MCF 10A (cell line): ENCODE measurements at regions not wholly inside any gene's neighbourhood (a gene's known extent, or its start where the extent isn't known, plus 50 kb on each side); places are given as distances from the start of the nearest gene placed in this dataset.

Source experiments
- BruUV-seq: library from RNA; stranded (reverse); fragments of 400-500 nt; replicated peaks from 2 replicates; lab custom pipeline; 2021; lab: Mats Ljungman, UMichigan
- CTCF ChIA-PET: fragments of 300-600 bp; sonication (Branson Sonifier 250); formaldehyde crosslinking; extraction: SDS; loops from one replicate; lab custom pipeline; 2021; ENCODE audit warnings: antibody characterized with exemption, inconsistent platforms; lab: Yijun Ruan, JAX
- POLR2A ChIA-PET: fragments of 300-600, 350-650 bp; sonication (Branson Sonifier 250); formaldehyde crosslinking; extraction: SDS; loops from one replicate; lab custom pipeline; 2020; ENCODE audit warnings: antibody characterized with exemption, inconsistent platforms; lab: Yijun Ruan, JAX
- DNase-seq: peaks from one replicate; pipeline ENCODE4 v3.0.0-alpha.2; 2018; ENCODE audit not compliant: unreplicated experiment
- H3K27ac Mint-ChIP-seq: one replicate; pipeline ENCODE4 v1.8.0; 2022; ENCODE audit warnings: mild to moderate bottlenecking, low read depth, mixed read lengths; ENCODE audit not compliant: unreplicated experiment
- H3K27me3 Mint-ChIP-seq: one replicate; pipeline ENCODE4 v1.8.0; 2022; ENCODE audit warnings: mixed read lengths; ENCODE audit not compliant: insufficient read depth, unreplicated experiment
- H3K36me3 Mint-ChIP-seq: one replicate; pipeline ENCODE4 v1.8.0; 2022; ENCODE audit warnings: mild to moderate bottlenecking, moderate library complexity, mixed read lengths; ENCODE audit not compliant: insufficient read depth, unreplicated experiment
- H3K4me1 Mint-ChIP-seq: one replicate; pipeline ENCODE4 v1.8.0; 2022; ENCODE audit warnings: mixed read lengths; ENCODE audit not compliant: insufficient read depth, unreplicated experiment
- H3K4me3 Mint-ChIP-seq: one replicate; pipeline ENCODE4 v1.8.0; 2022; ENCODE audit warnings: mild to moderate bottlenecking, moderate library complexity, mixed read lengths; ENCODE audit not compliant: unreplicated experiment
- H3K9me3 Mint-ChIP-seq: one replicate; pipeline ENCODE4 v1.8.0; 2022; ENCODE audit warnings: mixed read lengths; ENCODE audit not compliant: unreplicated experiment
- CTCF ChIP-seq: fragments of 200-600 bp; IDR thresholded peaks from one replicate; pipeline ENCODE4 v1.8.0; 2022; ENCODE audit warnings: antibody characterized with exemption, mild to moderate bottlenecking; ENCODE audit not compliant: unreplicated experiment
- intact Hi-C: fragments of 100-400 bp; cut with micrococcal nuclease; formaldehyde crosslinking; loops from 2 replicates; pipeline ENCODE4 v1.14.1; 2022

- ChIA-PET POLR2A (no interaction called here), CTCF (interaction anchor here (0.6 kb wide), 1 partner anchor 1719 kb away, joined by 3 read pairs; no protein-coding TSS in a partner anchor)
- no peak for DNase-seq
- Mint-ChIP-seq H3K4me1 (no peaks in the 10 kb centered on the region), H3K27me3 (peaks cover 29% of the 10 kb centered on the region), H3K4me3 (no peak overlapping the region), H3K36me3 (no peaks in the 10 kb centered on the region), H3K27ac (no peak overlapping the region), H3K9me3 (no peaks in the 10 kb centered on the region)
- intact Hi-C loops: no loop called here
- BruUV-seq: no TSS peak
- TF ChIP-seq CTCF: no peak
Observed at GRCh38 chr3:132821314-132821713, 99.1 kb upstream of the NPHP3 start.

- Mint-ChIP-seq H3K27me3 (peaks cover 35% of the 10 kb centered on the region), H3K4me3 (no peak overlapping the region), H3K27ac (no peak overlapping the region), H3K4me1 (no peaks in the 10 kb centered on the region), H3K36me3 (no peaks in the 10 kb centered on the region), H3K9me3 (peaks cover 3% of the 10 kb centered on the region)
- DNase-seq: no peak
- no peak for TF ChIP-seq CTCF
- CTCF ChIA-PET: interaction anchor here (0.7 kb wide), 1 partner anchor 20 kb away, joined by 3 read pairs; no protein-coding TSS in a partner anchor
- BruUV-seq: no TSS peak
- intact Hi-C loops: no loop called here
- POLR2A ChIA-PET: no interaction called here
Observed at GRCh38 chr3:132818251-132818650, 96.0 kb upstream of the NPHP3 start.

- POLR2A ChIA-PET: no interaction called here
- intact Hi-C loops: no loop called here
- Mint-ChIP-seq H3K27ac (no peak overlapping the region), H3K9me3 (peaks cover 7% of the 10 kb centered on the region), H3K4me1 (no peaks in the 10 kb centered on the region), H3K27me3 (peaks cover 40% of the 10 kb centered on the region), H3K4me3 (no peak overlapping the region), H3K36me3 (no peaks in the 10 kb centered on the region)
- TF ChIP-seq CTCF: no peak
- no peak for DNase-seq
- CTCF ChIA-PET: interaction anchor here (0.7 kb wide), 1 partner anchor 21 kb away, joined by 3 read pairs; no protein-coding TSS in a partner anchor
- BruUV-seq: no TSS peak
Observed at GRCh38 chr3:132817646-132818177, 95.5 kb upstream of the NPHP3 start.

- Mint-ChIP-seq H3K4me1 (peaks cover 6% of the 10 kb centered on the region), H3K9me3 (no peaks in the 10 kb centered on the region), H3K27me3 (no peaks in the 10 kb centered on the region), H3K27ac (no peak overlapping the region), H3K36me3 (no peaks in the 10 kb centered on the region), H3K4me3 (no peak overlapping the region)
- ChIA-PET POLR2A (no interaction called here), CTCF (no interaction called here)
- no peak for TF ChIP-seq CTCF
- DNase-seq: no peak
- BruUV-seq: no TSS peak
- intact Hi-C loops: no loop called here
Observed at GRCh38 chr3:132805071-132805470, 82.9 kb upstream of the NPHP3 start.
